OCI-LY7 (cell line): ENCODE measurements at regions not wholly inside any gene's neighbourhood (a gene's known extent, or its start where the extent isn't known, plus 50 kb on each side); places are given as distances from the start of the nearest gene placed in this dataset.

Experiments
- BruUV-seq: library from RNA; stranded (reverse); fragments of 400-500 nt; replicated peaks from 2 replicates; lab custom pipeline; 2021; lab: Mats Ljungman, UMichigan
- CTCF ChIA-PET: fragments of 300-600 bp; sonication (Branson Sonifier 250); formaldehyde crosslinking; loops from one replicate; lab custom pipeline; 2022; ENCODE audit warnings: antibody characterized with exemption; ENCODE audit not compliant: unreplicated experiment; lab: Charles Lee
- POLR2A ChIA-PET: fragments of 300-600 bp; sonication (Branson Sonifier 250); formaldehyde crosslinking; loops from one replicate; lab custom pipeline; 2022; ENCODE audit warnings: antibody characterized with exemption; lab: Charles Lee
- DNase-seq: peaks from one replicate; pipeline ENCODE4 v3.0.0-alpha.2; 2015; ENCODE audit warnings: low spot score
- H2AFZ ChIP-seq: fragments of 200-600 bp; sonication (generic), shearing (Covaris generic); 2 replicates; pipeline ENCODE4 v1.6.1; 2014; ENCODE audit warnings: mild to moderate bottlenecking, antibody characterized with exemption, low read length, moderate library complexity
- H3K27ac ChIP-seq: fragments of 200-600 bp; sonication (generic); 2 replicates; pipeline ENCODE4 v1.5.1; 2014; ENCODE audit warnings: mixed run types, low read depth, mild to moderate bottlenecking, moderate library complexity, low read length, inconsistent platforms; ENCODE audit not compliant: poor library complexity, severe bottlenecking
- H3K36me3 ChIP-seq: fragments of 200-600 bp; sonication (generic); 2 replicates; pipeline ENCODE4 v1.6.1; 2014; ENCODE audit warnings: mild to moderate bottlenecking, antibody characterized with exemption, low read length, moderate library complexity, mixed read lengths; ENCODE audit not compliant: insufficient read depth
- H3K4me1 ChIP-seq: fragments of 200-600 bp; sonication (generic); 2 replicates; pipeline ENCODE4 v1.5.1; 2014; ENCODE audit warnings: mild to moderate bottlenecking, low read length; ENCODE audit not compliant: insufficient read depth, poor library complexity, severe bottlenecking
- H3K4me2 ChIP-seq: fragments of 200-600 bp; sonication (generic); 2 replicates; pipeline ENCODE4 v1.6.1; 2014; ENCODE audit warnings: mild to moderate bottlenecking, low read length
- H3K4me3 ChIP-seq: fragments of 200-600 bp; sonication (generic); 2 replicates; pipeline ENCODE4 v1.5.1; 2014; ENCODE audit warnings: mild to moderate bottlenecking, low read depth, low read length; ENCODE audit not compliant: poor library complexity, severe bottlenecking
- H3K79me2 ChIP-seq: fragments of 200-600 bp; sonication (generic); 2 replicates; pipeline ENCODE4 v1.6.1; 2016; ENCODE audit warnings: low read depth, mild to moderate bottlenecking, low read length, moderate library complexity, mixed read lengths; ENCODE audit not compliant: insufficient read depth
- H3K9me2 ChIP-seq: fragments of 200-600 bp; sonication (generic); 2 replicates; pipeline ENCODE4 v1.6.1; 2016; ENCODE audit warnings: mild to moderate bottlenecking, low read length, mixed read lengths; ENCODE audit not compliant: insufficient read depth
- H3K9me3 ChIP-seq: fragments of 200-600 bp; sonication (generic); 2 replicates; pipeline ENCODE4 v1.6.1; 2014; ENCODE audit warnings: mild to moderate bottlenecking, mixed run types, low read length, mixed read lengths
- H4K20me1 ChIP-seq: fragments of 200-600 bp; sonication (generic); 2 replicates; pipeline ENCODE4 v1.6.1; 2014; ENCODE audit warnings: mild to moderate bottlenecking, antibody characterized with exemption, low read length, moderate library complexity, mixed read lengths; ENCODE audit not compliant: insufficient read depth
- CTCF ChIP-seq: fragments of 200-600 bp; sonication (generic); conservative IDR thresholded peaks from 2 replicates; pipeline ENCODE4 v1.5.1; 2014; ENCODE audit warnings: mild to moderate bottlenecking, antibody characterized with exemption, low read length, moderate library complexity, mixed read lengths
- EZH2phosphoT487 ChIP-seq: fragments of 200-600 bp; sonication (generic); IDR thresholded peaks from 2 replicates; pipeline ENCODE4 v1.6.1; 2018; ENCODE audit warnings: low read depth, borderline replicate concordance, mild to moderate bottlenecking, mixed run types, antibody characterized with exemption, low read length, moderate library complexity, mixed read lengths
- intact Hi-C: fragments of 100-400 bp; cut with micrococcal nuclease; formaldehyde crosslinking; loops from one replicate; pipeline ENCODE4 v1.10.0; 2022; ENCODE audit not compliant: unreplicated experiment

GRCh38 chr4:181606300-181606699 lies 636.9 kb upstream of the TENM3 start:
- H2AFZ ChIP-seq, result no peak overlapping the region
- no TSS peak for BruUV-seq
- intact Hi-C loops, result no loop called here
- ChIA-PET POLR2A (no interaction called here), CTCF (no interaction called here)
- no peak for DNase-seq
- no peak overlapping the region for H3K27ac ChIP-seq
- H3K9me3 ChIP-seq, result no peaks in the 10 kb centered on the region
- H3K4me1 ChIP-seq, result no peaks in the 10 kb centered on the region
- H4K20me1 ChIP-seq, result no peaks in the 10 kb centered on the region
- no peak for TF ChIP-seq EZH2phosphoT487
- no peak for TF ChIP-seq CTCF
- H3K9me2 ChIP-seq, result no peaks in the 10 kb centered on the region
- no peak overlapping the region for H3K4me2 ChIP-seq
- H3K79me2 ChIP-seq, result no peaks in the 10 kb centered on the region
- H3K4me3 ChIP-seq, result no peak overlapping the region
- no peaks in the 10 kb centered on the region for H3K36me3 ChIP-seq

- intact Hi-C loops, result no loop called here
- Histone ChIP-seq H4K20me1 (no peaks in the 10 kb centered on the region), H3K9me2 (no peaks in the 10 kb centered on the region), H3K4me3 (no peak overlapping the region), H3K4me1 (no peaks in the 10 kb centered on the region), H2AFZ (no peak overlapping the region), H3K4me2 (no peak overlapping the region), H3K79me2 (no peaks in the 10 kb centered on the region), H3K36me3 (no peaks in the 10 kb centered on the region), H3K27ac (no peak overlapping the region), H3K9me3 (no peaks in the 10 kb centered on the region)
- DNase-seq, result no peak
- no TSS peak for BruUV-seq
- no peak for TF ChIP-seq EZH2phosphoT487
- no peak for TF ChIP-seq CTCF
- CTCF ChIA-PET, result no interaction called here
- POLR2A ChIA-PET, result no interaction called here
Observed at GRCh38 chr4:181608181-181608580, 635.0 kb upstream of the TENM3 start.

- intact Hi-C loops, result no loop called here
- H3K4me3 ChIP-seq, result no peak overlapping the region
- H2AFZ ChIP-seq, result no peak overlapping the region
- POLR2A ChIA-PET, result no interaction called here
- no peaks in the 10 kb centered on the region for H3K9me2 ChIP-seq
- TF ChIP-seq CTCF, result no peak
- no peak for TF ChIP-seq EZH2phosphoT487
- no peak for DNase-seq
- no peaks in the 10 kb centered on the region for H4K20me1 ChIP-seq
- H3K4me1 ChIP-seq, result no peaks in the 10 kb centered on the region
- H3K36me3 ChIP-seq, result no peaks in the 10 kb centered on the region
- no TSS peak for BruUV-seq
- no peak overlapping the region for H3K4me2 ChIP-seq
- no peaks in the 10 kb centered on the region for H3K79me2 ChIP-seq
- no peaks in the 10 kb centered on the region for H3K9me3 ChIP-seq
- CTCF ChIA-PET, result no interaction called here
- H3K27ac ChIP-seq, result no peak overlapping the region
Observed at GRCh38 chr4:181611033-181611711, 632.0 kb upstream of the TENM3 start.
